NAMALWA (cell line): ENCODE measurements at regions not wholly inside any gene's neighbourhood (a gene's known extent, or its start where the extent isn't known, plus 50 kb on each side); places are given as distances from the start of the nearest gene placed in this dataset.

Source experiments
- DNase-seq: peaks from one replicate; pipeline ENCODE4 v3.0.0-alpha.2; 2015; ENCODE audit warnings: low spot score

DNA sequence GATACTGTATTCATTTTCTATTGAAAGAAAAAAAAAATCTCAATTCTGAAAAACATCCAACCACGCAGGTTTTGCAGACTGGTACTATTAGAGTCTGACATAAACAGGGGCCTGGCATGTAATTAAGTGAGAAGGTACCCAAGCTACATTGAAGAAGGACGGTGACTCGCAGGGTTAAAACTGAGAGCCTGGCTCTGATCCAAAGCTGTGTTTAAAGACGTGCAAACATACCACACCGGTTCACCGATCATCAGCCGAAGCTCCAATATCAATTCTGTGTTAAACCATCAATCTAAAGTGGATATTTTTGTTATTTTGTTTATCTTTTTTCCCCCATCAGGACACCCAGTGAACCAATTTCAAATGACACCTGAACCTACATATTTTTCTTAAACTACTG is 108.1 kb upstream of the DIO3 start:
- no peak for DNase-seq

DNA sequence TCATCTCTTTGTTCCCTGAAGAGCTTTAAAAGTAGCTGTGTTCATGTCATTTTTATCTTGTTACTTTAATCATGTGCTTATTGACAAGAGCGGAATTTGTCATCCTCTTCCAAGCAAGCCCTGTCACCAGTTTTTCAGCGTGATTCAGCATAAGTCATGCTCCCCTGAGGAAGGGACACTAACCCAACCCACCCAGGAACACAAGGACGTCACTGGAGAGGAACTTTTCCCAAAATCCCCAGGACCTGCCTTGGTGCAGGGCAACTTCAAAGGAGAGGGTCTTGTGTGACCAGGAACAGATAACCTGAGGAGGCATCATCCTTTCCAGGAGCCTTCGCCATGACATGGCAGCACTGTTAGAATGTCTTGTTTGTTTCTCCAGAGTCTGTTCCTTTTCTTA is 107.1 kb upstream of the DIO3 start:
- no peak for DNase-seq

DNA sequence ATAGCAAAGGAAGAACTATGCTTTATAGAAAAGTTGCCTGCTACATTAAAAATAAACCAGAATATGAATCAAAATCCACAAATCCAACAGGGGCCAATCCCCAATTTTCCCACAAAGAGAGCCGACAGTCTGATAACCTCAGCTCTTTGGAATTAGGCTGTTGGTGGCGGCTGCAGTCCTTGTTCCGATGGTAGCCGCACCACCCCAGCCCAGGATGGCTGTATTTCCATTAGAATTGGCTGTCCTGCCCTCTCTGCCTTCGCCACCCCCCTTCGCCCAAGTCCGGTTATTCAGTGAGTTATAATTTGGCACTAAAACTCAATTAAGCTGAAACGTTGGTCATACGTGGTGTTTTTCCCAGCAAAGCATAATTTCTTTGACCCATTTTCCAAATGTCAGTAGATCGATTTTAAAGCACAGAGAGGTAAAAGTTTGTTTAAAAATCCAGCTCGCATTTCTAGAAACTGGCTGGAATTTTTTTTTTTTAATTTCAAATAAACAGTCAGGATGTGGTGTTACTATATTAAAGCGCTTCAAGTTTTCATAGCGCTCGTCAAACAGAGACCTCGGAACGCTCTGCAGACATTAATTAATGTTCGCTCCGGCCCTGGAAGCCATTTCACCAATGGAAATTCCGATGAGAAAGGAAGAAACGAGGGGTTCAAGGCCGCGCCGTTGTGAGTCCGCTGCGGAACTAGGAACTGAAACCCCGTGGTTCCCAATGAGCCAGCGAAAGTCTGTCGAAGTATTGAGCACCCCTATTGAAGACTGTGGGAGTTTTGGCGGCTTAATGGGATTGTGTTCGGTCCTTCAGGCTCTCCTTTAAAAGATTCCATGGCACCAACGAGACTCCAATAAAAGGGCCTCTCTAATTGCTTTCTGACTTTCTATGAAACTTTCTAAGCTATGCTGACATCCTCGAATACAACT is 104.8 kb upstream of the DIO3 start:
- DNase-seq, result no peak

DNA sequence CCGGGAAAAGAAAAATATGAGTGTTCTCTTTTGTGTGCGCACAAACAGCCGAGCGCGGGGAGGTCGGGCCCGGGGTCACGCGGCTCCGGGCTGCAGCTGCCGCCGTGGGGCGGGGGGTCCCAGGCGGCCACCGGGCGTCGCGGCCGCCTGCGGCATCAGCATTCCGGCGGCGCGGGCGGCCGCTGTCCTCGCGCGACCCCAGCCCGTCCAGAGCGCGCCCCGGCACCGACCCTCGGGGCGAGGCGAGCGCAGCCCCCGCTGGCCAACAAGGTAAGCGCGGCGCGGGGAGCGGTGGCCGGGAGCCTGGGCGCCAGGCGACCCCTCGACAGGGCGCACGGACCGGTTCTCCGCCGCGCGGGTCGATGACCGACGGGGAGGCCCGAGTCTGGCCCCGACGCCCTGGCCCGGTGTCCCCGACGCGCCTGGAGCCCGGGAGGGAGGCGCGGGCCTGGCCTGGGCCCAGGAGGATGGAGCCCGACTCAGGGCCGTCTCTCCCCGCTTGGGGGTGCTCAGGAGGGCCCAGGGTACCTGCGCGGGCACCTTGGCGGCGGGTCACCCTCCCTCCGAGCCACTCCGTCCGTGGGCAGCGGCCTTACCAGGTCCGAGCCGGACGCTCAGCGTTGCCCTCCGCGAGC is 103.9 kb upstream of the DIO3 start:
- no peak for DNase-seq

DNA sequence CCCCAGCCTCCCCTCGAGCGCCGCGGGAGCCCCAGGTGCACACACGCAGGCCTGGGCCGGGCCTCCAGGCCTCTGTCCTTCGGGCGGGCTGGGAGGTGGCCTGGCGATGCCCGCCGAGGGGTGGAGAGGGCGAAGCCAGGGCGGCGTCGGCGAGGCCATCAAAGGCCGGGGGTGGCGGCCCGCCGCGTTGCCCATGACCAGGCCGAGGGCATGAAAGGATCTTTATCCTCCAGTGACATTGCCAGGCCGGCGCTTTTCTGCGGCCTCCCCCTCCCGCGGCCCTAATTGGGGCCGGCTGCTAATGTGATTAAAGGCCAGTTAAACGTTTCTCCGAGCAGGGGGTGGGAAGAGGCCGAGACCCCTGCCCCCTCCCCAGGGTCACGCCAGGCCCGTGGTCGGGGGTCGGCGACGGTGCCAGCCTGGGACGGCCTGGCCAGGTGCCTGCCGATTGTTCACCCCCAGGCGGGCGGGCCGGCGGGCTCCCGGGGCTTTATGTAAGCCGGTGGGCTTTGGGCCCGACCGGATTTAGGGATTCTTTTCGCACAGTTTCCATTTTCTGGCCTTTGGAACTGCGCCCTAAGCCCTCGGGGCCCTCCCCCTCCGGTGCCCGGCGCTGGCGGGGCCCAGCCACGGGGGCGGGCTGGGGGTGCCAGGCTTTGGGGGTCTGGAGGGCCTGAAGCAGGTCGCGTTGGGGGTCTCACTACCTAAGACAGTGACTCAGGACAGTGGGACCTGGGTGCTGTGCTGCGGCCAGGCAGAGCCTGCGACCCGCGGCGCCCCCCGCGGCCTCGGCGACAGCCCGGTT is 103.2 kb upstream of the DIO3 start:
- DNase-seq, result no peak

DNA sequence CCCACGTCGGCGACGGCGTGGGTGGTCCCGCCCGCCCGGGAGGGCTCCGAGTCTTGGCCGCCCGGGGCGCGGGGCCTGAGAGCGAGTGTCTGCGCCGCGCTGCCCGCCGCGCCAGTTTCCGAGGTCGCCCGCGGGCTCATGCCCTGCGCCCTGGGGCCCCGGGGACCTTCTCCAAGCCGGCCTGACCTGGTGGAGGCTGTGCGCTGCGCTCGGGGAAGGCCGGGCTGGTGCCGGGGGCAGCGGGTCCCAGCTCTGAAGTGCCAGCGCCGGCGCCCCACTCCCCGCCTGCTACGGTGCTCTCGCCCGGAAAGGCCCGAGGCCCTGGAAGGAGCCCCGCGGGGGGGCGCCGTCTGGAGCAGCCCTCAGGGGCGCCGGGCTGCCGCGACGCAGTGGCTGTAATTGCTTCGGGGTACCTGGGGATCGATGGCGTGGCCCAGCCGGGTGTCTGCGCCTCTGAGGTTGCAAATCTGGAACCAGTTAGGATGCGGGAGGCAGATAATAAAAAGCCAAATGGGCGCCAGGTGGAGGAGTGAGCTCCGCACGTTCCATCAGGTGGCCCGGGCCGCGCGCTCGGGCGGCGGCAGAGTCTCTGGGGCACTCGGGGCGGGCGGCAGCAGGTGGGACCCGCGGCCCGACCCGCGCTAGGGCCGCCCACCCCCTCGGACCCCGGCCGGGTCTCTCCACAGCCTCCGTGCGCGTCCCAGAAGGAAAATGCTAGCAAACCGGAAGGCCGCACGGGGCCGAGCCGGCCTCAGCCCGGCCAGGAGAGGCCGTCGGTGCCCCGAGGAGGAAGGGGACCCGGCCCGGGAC is 102.3 kb upstream of the DIO3 start:
- DNase-seq, result no peak

DNA sequence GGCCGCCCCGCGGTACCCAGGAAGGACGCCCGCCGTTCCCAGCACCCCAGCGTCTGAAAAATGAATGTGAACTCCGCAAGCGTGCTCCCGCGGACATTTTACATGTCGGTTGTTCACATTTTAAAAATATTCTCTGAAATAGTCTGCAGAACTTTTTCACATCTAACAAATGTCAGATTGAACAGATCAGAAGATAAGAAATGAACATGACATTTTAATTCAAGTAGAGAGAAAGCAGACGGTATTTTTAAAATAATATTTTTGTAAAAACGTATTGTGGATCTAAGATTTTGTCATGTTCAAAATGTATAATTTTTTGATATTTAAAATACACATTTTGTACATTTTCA is 101.8 kb upstream of the DIO3 start:
- no peak for DNase-seq

DNA sequence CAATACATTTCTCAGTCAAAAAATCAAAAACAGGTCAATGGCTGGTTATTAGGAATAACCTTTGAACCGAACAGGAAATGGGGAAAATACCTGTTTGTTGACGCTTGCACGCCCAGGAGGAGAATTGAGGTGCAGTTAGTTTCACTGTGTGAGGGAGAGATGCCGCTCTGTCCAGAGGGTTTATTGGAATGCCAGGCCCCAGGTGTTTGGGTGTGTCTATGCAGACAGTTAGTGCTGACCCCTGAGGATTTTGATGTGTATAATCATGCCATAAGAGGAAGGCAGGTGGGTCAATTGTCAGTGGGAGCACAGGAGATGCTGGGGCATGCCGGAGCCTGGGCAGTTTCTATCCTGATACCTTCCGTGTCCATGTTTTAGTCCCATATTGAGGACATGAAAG is 100.8 kb upstream of the DIO3 start:
- no peak for DNase-seq

DNA sequence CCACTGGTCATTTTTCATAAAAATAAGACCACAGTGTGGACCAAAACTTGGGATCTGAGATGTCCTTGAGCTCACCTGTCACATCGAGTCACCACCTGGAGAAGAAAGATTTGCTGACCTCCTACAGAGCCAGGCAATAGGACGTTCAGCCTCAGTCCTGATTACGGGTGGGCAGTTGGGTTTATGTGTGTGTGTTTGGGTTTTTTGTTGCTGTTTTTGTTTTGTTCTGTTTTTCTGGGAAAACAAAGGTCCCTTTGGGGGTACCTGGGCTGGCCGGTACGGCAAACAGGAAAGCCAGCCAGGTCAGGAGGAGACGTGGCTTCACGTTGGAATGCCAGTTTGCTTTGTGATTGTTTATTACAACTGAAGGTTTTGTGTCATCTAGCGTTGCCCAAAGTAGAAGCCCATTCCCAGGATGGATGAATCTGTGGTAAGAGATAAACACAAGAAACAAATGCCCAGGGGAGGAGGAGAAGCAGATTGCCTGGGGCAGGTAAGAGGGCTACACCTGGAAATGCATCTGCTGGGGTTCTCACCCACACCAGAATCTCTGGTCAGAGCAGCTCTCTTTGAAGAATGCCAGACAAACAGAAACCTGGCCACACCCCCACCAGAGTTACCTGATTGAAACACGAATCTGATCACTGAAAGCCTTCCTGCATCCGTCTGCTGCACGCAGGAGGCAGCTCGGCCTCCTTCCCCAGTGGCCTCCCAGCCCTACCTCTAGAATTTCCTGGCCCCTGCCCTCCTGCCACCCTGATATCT is 100.1 kb upstream of the DIO3 start:
- no peak for DNase-seq

DNA sequence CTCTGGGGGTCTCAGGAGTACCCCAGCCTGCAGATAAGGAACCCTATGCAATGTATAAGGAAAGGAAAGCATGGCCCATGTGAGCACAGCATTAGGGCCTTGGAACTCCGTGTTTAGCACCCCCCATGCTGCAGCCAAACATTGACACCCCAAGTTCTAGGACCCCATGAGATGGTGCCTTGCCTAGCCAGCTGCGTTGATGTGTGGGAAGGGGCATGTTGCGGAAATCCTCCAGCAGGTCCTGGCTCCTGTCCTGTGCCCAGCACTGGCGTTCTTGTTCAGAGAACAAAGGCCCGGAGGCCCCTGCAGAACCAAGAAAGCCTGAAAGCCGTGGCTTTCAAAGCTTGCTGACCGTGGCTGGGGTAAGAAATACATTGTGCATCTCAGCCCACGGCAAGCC is 99.4 kb upstream of the DIO3 start:
- DNase-seq, result no peak

DNA sequence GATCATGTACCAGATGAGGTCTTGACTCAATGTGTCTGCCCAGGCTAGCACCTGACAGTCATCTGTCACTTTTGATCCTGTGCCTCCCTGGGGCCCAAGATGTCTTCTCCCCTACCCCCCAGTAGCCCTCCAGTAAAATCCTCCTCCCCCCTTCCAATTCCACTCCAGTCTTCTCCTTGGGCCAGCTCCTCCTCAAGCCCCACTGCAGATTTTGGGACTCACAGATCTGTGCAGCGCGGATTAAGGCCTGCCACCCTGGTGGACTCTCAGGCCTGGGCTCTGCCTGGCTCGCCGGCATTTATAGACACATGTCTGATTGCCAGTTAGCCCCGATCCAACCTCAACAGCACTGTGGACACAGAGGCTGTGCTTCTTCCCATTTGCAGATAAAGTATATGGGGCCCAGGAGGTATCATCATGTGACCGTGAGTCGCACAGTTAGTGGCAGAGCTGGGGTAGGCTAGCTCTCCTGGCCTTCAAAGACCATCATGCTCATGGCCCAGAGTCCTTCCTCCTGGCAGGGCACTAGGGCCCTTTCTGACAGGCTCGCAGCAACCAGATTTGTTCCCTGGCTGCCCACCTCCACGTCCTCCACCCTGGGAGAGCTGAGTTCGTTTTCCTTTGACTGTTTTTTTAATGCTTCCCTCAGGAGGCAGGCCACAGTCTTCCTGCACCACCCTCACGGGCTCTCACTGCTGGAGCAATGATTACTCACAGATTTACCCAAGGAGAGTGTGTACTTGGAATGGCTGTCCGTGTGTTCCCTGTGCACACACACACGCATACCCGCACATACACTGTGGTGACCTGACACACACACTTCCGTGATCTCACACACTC is 98.3 kb upstream of the DIO3 start:
- no peak for DNase-seq

DNA sequence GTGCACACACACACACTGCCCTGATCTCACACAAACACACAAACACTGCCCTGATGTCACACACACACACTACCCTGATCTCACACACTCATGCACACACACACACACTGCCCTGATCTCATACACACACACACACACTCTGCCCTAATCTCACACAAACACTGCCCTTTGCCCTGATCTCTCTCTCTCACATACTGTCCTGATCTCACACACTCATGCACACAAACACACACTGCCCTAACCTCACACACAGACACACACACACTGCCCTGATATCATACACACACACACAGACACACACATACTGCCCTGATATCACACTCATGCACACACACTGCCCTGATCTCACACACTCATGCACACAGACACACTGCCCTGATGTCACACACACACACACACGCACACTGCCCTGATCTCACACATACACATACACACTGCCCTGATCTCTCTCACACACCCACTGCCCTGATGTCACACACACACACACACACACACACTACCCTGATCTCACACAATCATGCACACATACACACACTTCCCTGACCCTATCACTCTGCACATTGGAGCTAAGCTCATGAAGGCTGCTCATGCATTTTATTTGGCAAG is 97.6 kb upstream of the DIO3 start:
- no peak for DNase-seq

DNA sequence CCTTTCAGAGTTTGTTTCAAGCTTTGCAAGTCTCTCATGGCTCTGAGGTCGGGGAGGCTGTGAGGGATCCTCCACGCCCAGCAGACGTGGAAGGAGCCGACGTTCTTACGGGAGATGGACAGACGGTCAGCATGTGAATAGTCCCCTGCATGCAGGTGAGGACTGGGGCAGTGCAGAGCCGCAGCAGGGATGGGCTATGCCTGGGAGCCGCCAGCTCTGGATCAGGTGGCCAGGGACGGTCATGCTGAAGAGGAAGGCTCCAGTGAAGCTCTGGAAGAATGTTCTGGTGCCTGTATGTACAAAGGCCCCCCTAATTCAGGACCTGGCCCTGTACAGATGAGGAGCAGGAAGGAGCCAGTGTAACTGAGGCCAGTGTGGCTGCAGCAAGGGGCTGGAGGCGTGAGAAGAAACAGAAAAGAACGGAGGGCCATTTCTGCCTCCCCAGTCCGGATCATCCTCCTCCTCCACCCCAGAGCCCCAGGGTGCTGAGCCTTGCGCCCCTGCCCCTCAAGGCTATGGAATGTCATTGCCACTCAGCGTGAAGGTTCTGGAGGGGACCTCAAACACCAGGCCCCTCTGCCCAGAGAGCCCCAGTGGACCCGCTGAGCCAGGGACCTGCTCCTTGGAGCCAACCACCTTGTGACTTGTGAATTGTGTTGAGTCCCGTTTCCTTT is 96.8 kb upstream of the DIO3 start:
- DNase-seq, result no peak

DNA sequence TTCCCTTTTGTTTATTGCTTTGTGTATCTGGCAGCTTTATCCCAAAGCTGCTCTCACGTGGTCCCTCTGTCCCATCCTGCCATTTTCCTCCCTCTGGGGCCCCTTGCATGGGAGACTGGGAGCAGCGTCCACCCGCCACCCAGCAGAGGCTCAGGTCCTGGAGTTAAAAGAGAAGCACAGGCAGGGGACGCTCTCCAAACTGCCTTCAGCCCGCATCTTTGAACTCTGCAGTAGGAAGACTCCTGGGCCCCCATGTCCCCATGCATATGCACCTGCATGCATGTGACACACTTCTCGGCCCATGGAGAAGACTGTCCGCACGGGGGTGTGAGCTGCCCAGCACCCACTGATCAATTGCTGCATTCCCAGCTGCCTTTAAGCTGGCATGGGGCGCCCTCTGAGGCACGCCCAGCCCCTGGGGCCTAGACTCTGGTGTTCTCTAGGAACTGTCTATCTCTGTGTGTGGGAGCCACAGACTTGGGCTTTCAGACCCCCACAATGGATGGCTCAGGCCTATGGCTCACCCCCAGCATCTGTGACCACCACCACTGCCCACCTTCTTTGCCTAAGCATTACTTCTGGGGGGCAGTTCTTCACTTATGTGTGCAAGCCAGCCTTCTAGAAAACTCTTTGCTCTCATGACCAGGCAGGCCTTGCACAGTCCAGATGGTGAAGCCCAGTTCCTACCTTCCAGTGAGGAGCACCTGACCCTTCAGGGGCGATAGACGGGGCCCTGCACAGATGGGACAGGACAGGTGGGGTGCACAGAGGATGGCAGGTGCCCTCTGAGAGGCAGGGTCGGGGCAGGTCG is 96.1 kb upstream of the DIO3 start:
- DNase-seq, result no peak

DNA sequence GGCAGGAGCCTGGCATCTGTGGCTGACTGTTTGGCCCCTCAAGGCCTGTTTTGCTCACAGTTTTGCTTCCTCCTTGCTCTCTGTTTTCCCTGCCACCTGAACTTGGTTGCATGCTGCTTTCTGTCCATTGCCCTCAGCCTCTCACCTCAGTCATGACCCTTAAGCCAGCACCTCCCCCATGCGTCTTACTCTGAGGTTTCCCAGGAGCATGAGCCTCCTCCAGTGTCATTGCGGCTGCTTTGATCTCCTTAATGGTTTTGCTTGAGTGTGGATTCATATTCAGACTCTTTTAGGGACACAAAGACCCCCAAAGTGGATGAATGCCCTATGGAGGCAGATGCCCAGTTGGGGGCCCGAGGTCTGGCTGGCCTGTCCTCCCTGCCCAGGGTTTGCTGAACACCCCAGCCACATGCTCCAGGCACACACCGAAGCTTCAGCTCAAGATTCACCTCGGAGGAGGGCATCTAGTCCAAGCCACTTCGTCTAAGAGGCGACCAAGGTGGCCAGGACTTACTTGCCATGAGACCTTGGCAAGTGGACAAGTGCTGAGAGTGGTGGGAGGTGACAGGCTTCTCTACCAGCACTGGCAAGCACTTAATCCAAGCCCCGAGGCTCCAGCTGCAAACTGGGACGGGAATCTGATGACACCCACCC is 95.4 kb upstream of the DIO3 start:
- no peak for DNase-seq

DNA sequence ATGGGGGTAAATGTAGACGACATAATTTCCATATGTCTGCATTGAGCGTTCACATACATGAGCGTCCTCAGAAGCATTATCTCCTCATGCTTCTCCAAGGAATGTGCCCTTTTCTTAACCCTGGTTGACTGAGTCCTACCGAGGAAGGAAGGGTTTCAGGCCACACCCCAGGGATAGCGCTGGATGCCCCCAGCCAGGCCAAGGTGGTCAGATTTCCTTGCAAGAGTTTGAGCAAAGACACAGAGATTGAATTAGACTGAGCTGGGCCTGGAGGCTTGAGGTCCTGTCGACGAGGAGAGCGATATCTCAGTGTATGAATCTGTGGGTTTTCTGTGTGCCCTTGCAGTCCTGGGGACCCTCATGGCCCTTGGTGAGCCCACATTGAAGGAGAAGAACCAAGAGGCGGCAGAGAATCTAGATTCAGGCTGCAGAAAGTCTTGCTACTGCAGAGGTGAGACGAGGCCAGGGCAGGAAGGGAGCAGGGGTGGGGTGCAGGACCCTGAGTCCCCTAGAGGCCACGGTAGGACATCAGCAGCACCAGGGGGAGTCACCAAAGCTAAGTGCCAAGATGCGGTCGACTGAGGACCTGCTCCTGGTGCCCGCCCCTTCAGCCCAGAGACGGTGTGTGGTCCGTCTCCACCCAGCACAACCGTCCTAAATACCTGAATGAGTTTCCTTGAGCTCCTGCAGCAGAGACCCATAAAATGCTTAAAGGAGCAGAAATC is 94.7 kb upstream of the DIO3 start:
- no peak for DNase-seq

DNA sequence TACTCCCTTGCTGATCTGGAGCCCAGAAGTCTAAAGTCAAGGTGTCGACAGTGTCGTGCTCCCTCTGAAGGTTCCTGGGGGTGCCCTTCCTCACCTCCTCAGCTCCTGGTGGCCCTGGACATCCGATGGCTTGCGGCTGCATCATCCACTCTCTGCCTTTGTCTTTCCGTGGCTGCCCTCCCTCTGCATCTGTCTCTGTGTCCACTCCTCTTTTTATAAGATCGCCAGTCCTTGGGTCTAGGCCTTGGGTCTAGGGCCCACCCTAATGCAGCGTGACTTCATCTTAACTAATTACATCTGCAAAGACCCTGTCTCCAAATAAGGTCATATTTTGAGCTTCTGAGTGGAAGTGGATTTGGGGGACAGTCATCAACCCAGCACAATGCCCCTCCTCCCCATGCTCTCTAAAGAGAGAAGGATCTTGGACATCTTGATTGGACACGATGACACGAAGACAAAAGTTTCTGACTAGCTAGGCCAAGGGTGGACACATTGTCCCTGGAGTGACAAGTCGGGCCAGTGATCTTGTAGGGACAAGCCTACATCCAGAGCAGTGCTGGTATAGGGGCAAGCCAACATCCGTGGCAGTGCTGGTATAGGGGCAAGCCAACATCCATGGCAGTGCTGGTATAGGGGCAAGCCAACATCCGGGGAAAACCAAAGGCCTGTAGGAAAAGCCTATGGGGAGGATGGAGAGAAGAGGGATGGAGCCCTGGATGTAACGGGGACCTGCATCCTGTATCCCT is 93.9 kb upstream of the DIO3 start:
- no peak for DNase-seq
